GM12878 (cell line): ENCODE measurements at regions not wholly inside any gene's neighbourhood (a gene's known extent, or its start where the extent isn't known, plus 50 kb on each side); places are given as distances from the start of the nearest gene placed in this dataset.

ENCODE experiments used
- ATAC-seq: fragments of 200-7000 bp; cut with Tn5 transposase; 3 replicates; pipeline ENCODE4 v1.9.1; 2020; ENCODE audit warnings: mild to moderate bottlenecking, moderate library complexity
- BruUV-seq: library from RNA; stranded (reverse); fragments of 400-500 nt; replicated peaks from 2 replicates; lab custom pipeline; 2021; lab: Mats Ljungman, UMichigan
- CTCF ChIA-PET: fragments of 300-600 bp; sonication (Branson Sonifier 250); formaldehyde crosslinking; extraction: SDS; loops from one replicate; lab custom pipeline; 2021; ENCODE audit warnings: inconsistent platforms; lab: Yijun Ruan, JAX
- POLR2A ChIA-PET: fragments of 350-600 bp; formaldehyde crosslinking; extraction: SDS; loops from one replicate; lab custom pipeline; 2021; ENCODE audit warnings: inconsistent platforms; lab: Charles Lee
- RAD21 ChIA-PET: fragments of 300-600 bp; sonication (Branson Sonifier 250); formaldehyde crosslinking; loops from one replicate; lab custom pipeline; 2023; ENCODE audit warnings: antibody characterized with exemption; ENCODE audit not compliant: unreplicated experiment; lab: Charles Lee
- SMC1A ChIA-PET: fragments of 300-600 bp; sonication (Branson Sonifier 250); formaldehyde crosslinking; loops from one replicate; lab custom pipeline; 2023; ENCODE audit not compliant: unreplicated experiment, uncharacterized antibody; lab: Charles Lee
- DNase-seq: peaks from one replicate; pipeline ENCODE4 v3.0.0-alpha.2; 2011; ENCODE audit warnings: low read depth, low spot score
- FAIRE-seq: peaks from 3 replicates; lab custom pipeline; 2011; peaks lifted over from hg19 to GRCh38; lab: Jason Lieb, UNC
- H2AFZ ChIP-seq: 2 replicates; pipeline ENCODE4 v1.6.0; 2011; ENCODE audit warnings: low read depth, low read length, control low read depth; ENCODE audit not compliant: control insufficient read depth
- H3K27ac ChIP-seq: 2 replicates; pipeline ENCODE4 v1.5.1; 2011; ENCODE audit warnings: control low read depth; ENCODE audit not compliant: control insufficient read depth, insufficient read depth
- H3K27me3 ChIP-seq, 2 experiments: replicated peaks in 1 of 2; 2 replicates each; pipeline versions ENCODE4 v1.6.0 to v1.6.1; 2011; ENCODE audit warnings: low read length in 1 of 2; ENCODE audit not compliant: control insufficient read depth in 2 of 2, insufficient read depth in 2 of 2
- H3K36me3 ChIP-seq, 2 experiments: 2 replicates each; pipeline ENCODE4 v1.5.1; 2011; ENCODE audit warnings: low read length in 1 of 2; ENCODE audit not compliant: control insufficient read depth in 2 of 2, insufficient read depth in 2 of 2
- H3K4me1 ChIP-seq: 2 replicates; pipeline ENCODE4 v1.6.1; 2011; ENCODE audit warnings: mild to moderate bottlenecking, low read length, moderate library complexity, mixed read lengths; ENCODE audit not compliant: control insufficient read depth, insufficient read depth
- H3K4me2 ChIP-seq: 2 replicates; pipeline ENCODE4 v1.6.0; 2011; ENCODE audit warnings: control low read depth; ENCODE audit not compliant: control insufficient read depth, insufficient read depth
- H3K4me3 ChIP-seq: fragments of 200-600 bp; sonication (generic); 2 replicates; pipeline ENCODE4 v1.5.1; 2016
- H3K79me2 ChIP-seq: 2 replicates; pipeline ENCODE4 v1.6.0; 2011; ENCODE audit warnings: low read length; ENCODE audit not compliant: control insufficient read depth, insufficient read depth
- H3K9ac ChIP-seq: 2 replicates; pipeline ENCODE4 v1.8.0; 2011; ENCODE audit warnings: low read length, control low read depth, mixed read lengths; ENCODE audit not compliant: control insufficient read depth, insufficient read depth
- H3K9me3 ChIP-seq: replicated peaks from 3 replicates; pipeline ENCODE4 v1.5.1; 2011; ENCODE audit warnings: mild to moderate bottlenecking, low read length; ENCODE audit not compliant: control insufficient read depth, insufficient read depth
- H4K20me1 ChIP-seq: 2 replicates; pipeline ENCODE4 v1.6.0; 2011; ENCODE audit not compliant: control insufficient read depth, insufficient read depth
- ATF7 ChIP-seq: fragments of 450-650 bp; IDR thresholded peaks from 2 replicates; pipeline ENCODE4 v1.6.1; 2016; ENCODE audit warnings: low read depth, mild to moderate bottlenecking
- BHLHE40 ChIP-seq, 2 experiments: fragments of 450-650 bp in 1 of 2; IDR thresholded peaks; 2 replicates each; pipeline ENCODE4 v1.6.1; 2011 to 2017; ENCODE audit warnings: low read depth in 2 of 2, borderline replicate concordance in 1 of 2, improper control_type of control experiment in 1 of 2, low read length in 1 of 2, mild to moderate bottlenecking in 1 of 2
- CBX3 ChIP-seq: fragments of 200-600 bp; sonication (generic); IDR thresholded peaks from 2 replicates; pipeline ENCODE4 v1.6.1; 2016; ENCODE audit warnings: low read depth, borderline replicate concordance
- HDAC6 ChIP-seq: fragments of 200-600 bp; sonication (generic); IDR thresholded peaks from one replicate; pipeline ENCODE4 v1.8.0; 2017; ENCODE audit warnings: antibody characterized with exemption; ENCODE audit not compliant: unreplicated experiment
- MEF2B ChIP-seq: fragments of 450-650 bp; IDR thresholded peaks from 2 replicates; pipeline ENCODE4 v1.6.1; 2018; ENCODE audit warnings: mild to moderate bottlenecking, moderate library complexity; ENCODE audit not compliant: partially characterized antibody, poor library complexity, severe bottlenecking
- MTA2 ChIP-seq: fragments of 450-650 bp; IDR thresholded peaks from 2 replicates; pipeline ENCODE4 v1.6.1; 2016; ENCODE audit warnings: low read depth, mild to moderate bottlenecking, moderate library complexity
- RUNX3 ChIP-seq: IDR thresholded peaks from 2 replicates; pipeline ENCODE4 v1.6.1; 2012; ENCODE audit warnings: low read length, inconsistent platforms
- SMAD5 ChIP-seq: IDR thresholded peaks from 2 replicates; pipeline ENCODE4 v1.6.1; 2016; ENCODE audit warnings: antibody characterized with exemption, low read depth
- SPI1 ChIP-seq: IDR thresholded peaks from 2 replicates; pipeline ENCODE4 v1.6.1; 2011; ENCODE audit warnings: low read depth, mild to moderate bottlenecking, low read length, moderate library complexity, borderline replicate concordance; ENCODE audit not compliant: insufficient read depth
- WGBS: methylation state at CpG from one replicate; pipeline ENCODE4 v1.1.6; 2016; ENCODE audit warnings: low lambda C conversion rate; ENCODE audit not compliant: insufficient replicate concordance, insufficient coverage; ENCODE audit errors: missing lambda C conversion rate; 5-methylcytosine and 5-hydroxymethylcytosine counted together
- in situ Hi-C: fragments of 300-500 bp; cut with MboI; formaldehyde crosslinking; loops from 9 replicates; pipeline ENCODE4 v1.14.3; 2018; ENCODE audit warnings: mixed read lengths
- intact Hi-C: fragments of 100-400 bp; cut with micrococcal nuclease; formaldehyde crosslinking; loops from one replicate; pipeline ENCODE4 v1.14.2; 2022; ENCODE audit not compliant: unreplicated experiment
- TF ChIP-seq, protein P1 (sequence below): fragments of 450-650 bp; IDR thresholded peaks from 2 replicates; pipeline ENCODE4 v1.6.1; 2017; ENCODE audit warnings: antibody characterized with exemption, mild to moderate bottlenecking, moderate library complexity
- TF ChIP-seq, protein P2 (sequence below): IDR thresholded peaks from 2 replicates; pipeline ENCODE4 v1.6.1; 2011; ENCODE audit warnings: borderline replicate concordance, low read depth, mild to moderate bottlenecking, moderate library complexity, low read length; ENCODE audit not compliant: insufficient read depth, poor library complexity, severe bottlenecking

DNA sequence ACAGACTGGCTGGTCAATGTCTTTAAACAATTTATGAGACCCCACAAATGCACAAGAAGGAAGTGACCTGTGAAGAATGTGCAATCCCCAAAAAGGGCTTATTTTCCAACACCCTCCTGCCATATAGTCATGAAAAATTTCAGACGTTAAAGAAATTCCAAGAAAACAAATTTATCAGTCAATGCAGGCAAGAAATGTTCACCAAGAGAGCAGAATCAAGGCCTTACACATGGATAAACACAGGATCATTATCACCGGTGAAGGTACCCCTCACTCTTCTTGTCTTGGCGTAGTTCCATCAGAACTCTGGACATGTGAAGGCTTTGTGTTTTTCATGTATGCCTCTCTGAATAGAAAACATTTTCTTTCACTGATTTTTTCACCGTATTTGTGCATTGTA, 186.7 kb upstream of the GALNTL6 start:
- no peak for ATAC-seq
- no peak for DNase-seq
- SMC1A ChIA-PET, result no interaction called here
- no peaks in the 10 kb centered on the region for H4K20me1 ChIP-seq
- H3K9me3 ChIP-seq, result peaks cover 3% of the 10 kb centered on the region; the same call in 2 of the 3 replicates
- WGBS, result 100% methylated on average over 4 of the region's 4 CpGs
- no TSS peak for BruUV-seq
- no peak overlapping the region for H3K4me3 ChIP-seq
- FAIRE-seq, result no peak
- H3K4me2 ChIP-seq, result no peak overlapping the region
- peaks cover 7% of the 10 kb centered on the region for H3K4me1 ChIP-seq
- in situ Hi-C loops (loop anchor here (25.0 kb wide), 1 partner anchor 1289 kb away; no protein-coding TSS in a partner anchor), intact Hi-C loops (no loop called here)
- no peaks in the 10 kb centered on the region for H3K27me3 ChIP-seq
- CTCF ChIA-PET, result no interaction called here
- no peaks in the 10 kb centered on the region for H3K36me3 ChIP-seq
- RAD21 ChIA-PET, result no interaction called here
- H2AFZ ChIP-seq, result no peak overlapping the region
- TF ChIP-seq CBX3 (no peak), RUNX3 (no peak)
- TF ChIP-seq, protein P1, sequence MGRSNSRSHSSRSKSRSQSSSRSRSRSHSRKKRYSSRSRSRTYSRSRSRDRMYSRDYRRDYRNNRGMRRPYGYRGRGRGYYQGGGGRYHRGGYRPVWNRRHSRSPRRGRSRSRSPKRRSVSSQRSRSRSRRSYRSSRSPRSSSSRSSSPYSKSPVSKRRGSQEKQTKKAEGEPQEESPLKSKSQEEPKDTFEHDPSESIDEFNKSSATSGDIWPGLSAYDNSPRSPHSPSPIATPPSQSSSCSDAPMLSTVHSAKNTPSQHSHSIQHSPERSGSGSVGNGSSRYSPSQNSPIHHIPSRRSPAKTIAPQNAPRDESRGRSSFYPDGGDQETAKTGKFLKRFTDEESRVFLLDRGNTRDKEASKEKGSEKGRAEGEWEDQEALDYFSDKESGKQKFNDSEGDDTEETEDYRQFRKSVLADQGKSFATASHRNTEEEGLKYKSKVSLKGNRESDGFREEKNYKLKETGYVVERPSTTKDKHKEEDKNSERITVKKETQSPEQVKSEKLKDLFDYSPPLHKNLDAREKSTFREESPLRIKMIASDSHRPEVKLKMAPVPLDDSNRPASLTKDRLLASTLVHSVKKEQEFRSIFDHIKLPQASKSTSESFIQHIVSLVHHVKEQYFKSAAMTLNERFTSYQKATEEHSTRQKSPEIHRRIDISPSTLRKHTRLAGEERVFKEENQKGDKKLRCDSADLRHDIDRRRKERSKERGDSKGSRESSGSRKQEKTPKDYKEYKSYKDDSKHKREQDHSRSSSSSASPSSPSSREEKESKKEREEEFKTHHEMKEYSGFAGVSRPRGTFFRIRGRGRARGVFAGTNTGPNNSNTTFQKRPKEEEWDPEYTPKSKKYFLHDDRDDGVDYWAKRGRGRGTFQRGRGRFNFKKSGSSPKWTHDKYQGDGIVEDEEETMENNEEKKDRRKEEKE, result no peak
- POLR2A ChIA-PET, result no interaction called here
- no peak overlapping the region for H3K27ac ChIP-seq
- no peaks in the 10 kb centered on the region for H3K79me2 ChIP-seq
- no peak overlapping the region for H3K9ac ChIP-seq

DNA sequence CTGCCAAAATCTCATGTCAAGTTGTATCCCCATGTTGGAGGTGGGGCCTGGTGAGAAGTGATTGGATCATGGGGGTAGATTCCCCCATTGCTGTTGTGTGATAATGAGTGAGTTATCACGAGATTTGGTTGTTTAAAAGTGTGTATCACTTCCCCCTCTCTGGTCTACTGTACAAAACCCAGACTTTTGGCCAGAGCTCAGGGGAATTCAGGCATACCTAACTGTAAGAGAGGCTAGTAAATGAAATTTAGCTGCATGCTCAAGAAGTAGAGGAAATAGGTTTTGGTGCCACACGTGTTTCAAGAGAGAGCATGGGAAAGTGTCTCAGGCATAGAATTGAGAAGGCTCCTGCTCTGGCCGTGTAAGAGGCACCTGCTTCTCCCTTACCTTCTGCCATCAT, 190.5 kb upstream of the GALNTL6 start:
- Histone ChIP-seq H3K4me2 (no peak overlapping the region), H3K36me3 (no peaks in the 10 kb centered on the region), H3K4me1 (no peaks in the 10 kb centered on the region), H4K20me1 (no peaks in the 10 kb centered on the region), H2AFZ (peak overlapping the region; percentile 5; the same call in 1 of the 2 replicates), H3K9me3 (peaks cover 5% of the 10 kb centered on the region; the same call in 2 of the 3 replicates), H3K27me3 (no peaks in the 10 kb centered on the region), H3K27ac (no peak overlapping the region), H3K4me3 (no peak overlapping the region), H3K9ac (no peak overlapping the region), H3K79me2 (no peaks in the 10 kb centered on the region)
- DNase-seq (no peak), ATAC-seq (peak; percentile 64), FAIRE-seq (no peak)
- ChIA-PET SMC1A (interaction anchor here (0.6 to 1.4 kb wide), 3 partner anchors 13 to 20 kb away, joined by 3 read pairs; no protein-coding TSS in a partner anchor), CTCF (interaction anchor here (1.2 kb wide), 1 partner anchor 20 kb away, joined by 3 read pairs; no protein-coding TSS in a partner anchor), RAD21 (no interaction called here), POLR2A (no interaction called here)
- WGBS, result 19% methylated on average over 3 of the region's 3 CpGs
- 0 out of 2 replicates have a peak, but pooled peaks have one; percentile 36 for TF ChIP-seq MTA2
- TF ChIP-seq SMAD5, result no peak
- TF ChIP-seq HDAC6, result no peak
- TF ChIP-seq, protein P2, sequence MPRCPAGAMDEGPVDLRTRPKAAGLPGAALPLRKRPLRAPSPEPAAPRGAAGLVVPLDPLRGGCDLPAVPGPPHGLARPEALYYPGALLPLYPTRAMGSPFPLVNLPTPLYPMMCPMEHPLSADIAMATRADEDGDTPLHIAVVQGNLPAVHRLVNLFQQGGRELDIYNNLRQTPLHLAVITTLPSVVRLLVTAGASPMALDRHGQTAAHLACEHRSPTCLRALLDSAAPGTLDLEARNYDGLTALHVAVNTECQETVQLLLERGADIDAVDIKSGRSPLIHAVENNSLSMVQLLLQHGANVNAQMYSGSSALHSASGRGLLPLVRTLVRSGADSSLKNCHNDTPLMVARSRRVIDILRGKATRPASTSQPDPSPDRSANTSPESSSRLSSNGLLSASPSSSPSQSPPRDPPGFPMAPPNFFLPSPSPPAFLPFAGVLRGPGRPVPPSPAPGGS, result no peak
- peak; percentile 38 to 63; a peak in 2 of 4 replicates for TF ChIP-seq BHLHE40 (IDR thresholded peaks at IDR 0.05; ENCODE audit: borderline replicate concordance in 1 of 2, low read depth in 2 of 2, low read length in 1 of 2)
- 0 out of 2 replicates have a peak, but pooled peaks have one; percentile 13 for TF ChIP-seq ATF7
- peak; percentile 51 for TF ChIP-seq MEF2B
- TF ChIP-seq SPI1, result peak; percentile 31; the same call in 1 of the 2 replicates
- no TSS peak for BruUV-seq
- intact Hi-C loops, result no loop called here
- in situ Hi-C loops, result no loop called here
